K562 (cell line): ENCODE measurements at regions not wholly inside any gene's neighbourhood (a gene's known extent, or its start where the extent isn't known, plus 50 kb on each side); places are given as distances from the start of the nearest gene placed in this dataset.

ENCODE experiments used
- ATAC-seq: fragments of 200-7000 bp; cut with Tn5 transposase; 3 replicates; pipeline ENCODE4 v1.9.1; 2020; ENCODE audit warnings: moderate library complexity
- BruUV-seq: library from RNA; stranded (reverse); fragments of 400-500 nt; replicated peaks from 2 replicates; lab custom pipeline; 2021; lab: Mats Ljungman, UMichigan
- CTCF ChIA-PET: fragments of 300-600 bp; formaldehyde crosslinking; extraction: SDS; loops from one replicate; lab custom pipeline; 2021; ENCODE audit warnings: low intra/inter-chr PET ratio; lab: Yijun Ruan, JAX
- POLR2A ChIA-PET: fragments of 300-600, 350-650 bp; sonication (Branson Sonifier 250); formaldehyde crosslinking; extraction: SDS; loops from one replicate; lab custom pipeline; 2021; ENCODE audit warnings: antibody characterized with exemption, inconsistent platforms; lab: Yijun Ruan, JAX
- DNase-seq, 4 experiments: peaks; one replicate each; pipeline versions ENCODE4 v3.0.0 to v3.0.0-alpha.2; 2011 to 2018; ENCODE audit warnings: low spot score in 3 of 4, mixed read lengths in 3 of 4; ENCODE audit errors: extremely low read depth in 1 of 4
- FAIRE-seq: peaks from 2 replicates; lab custom pipeline; 2011; peaks lifted over from hg19 to GRCh38; lab: Jason Lieb, UNC
- H2AFZ ChIP-seq: 2 replicates; pipeline ENCODE4 v1.6.0; 2011; ENCODE audit warnings: low read depth, low read length, control low read depth, inconsistent platforms
- H3K27ac ChIP-seq: fragments of 200-600 bp; 3 replicates; pipeline ENCODE4 v1.8.0; 2011; ENCODE audit warnings: low read depth, mild to moderate bottlenecking, control low read depth, inconsistent platforms, low read length, moderate library complexity, mixed read lengths; ENCODE audit errors: extremely low read depth
- H3K27me3 ChIP-seq, 2 experiments: fragments of 300-600 bp in 1 of 2; 2 replicates in 1 of 2; 3 replicates in 1 of 2; pipeline versions ENCODE4 v1.6.0 to v1.8.0; 2011; ENCODE audit warnings: inconsistent platforms in 2 of 2, low read length in 2 of 2, mild to moderate bottlenecking in 1 of 2, mixed read lengths in 1 of 2, moderate library complexity in 1 of 2; ENCODE audit not compliant: control insufficient read depth in 2 of 2, insufficient read depth in 2 of 2
- H3K36me3 ChIP-seq: fragments of 300-600 bp; 3 replicates; pipeline ENCODE4 v1.8.0; 2011; ENCODE audit warnings: mild to moderate bottlenecking, low read length, inconsistent platforms; ENCODE audit not compliant: control insufficient read depth, insufficient read depth
- H3K4me1 ChIP-seq, 2 experiments: fragments of 200-600 bp in 1 of 2; replicated peaks in 1 of 2; 2 replicates in 1 of 2; 3 replicates in 1 of 2; pipeline versions ENCODE4 v1.5.1 to v1.8.0; 2011; ENCODE audit warnings: inconsistent platforms in 2 of 2, low read length in 2 of 2, mild to moderate bottlenecking in 1 of 2, mixed read lengths in 1 of 2, moderate library complexity in 1 of 2; ENCODE audit not compliant: control insufficient read depth in 2 of 2, insufficient read depth in 2 of 2
- H3K4me2 ChIP-seq: 2 replicates; pipeline ENCODE4 v1.6.1; 2011; ENCODE audit warnings: low read length, control low read depth, inconsistent platforms, mixed read lengths; ENCODE audit not compliant: insufficient read depth
- H3K4me3 ChIP-seq: fragments of 200-600 bp; sonication (generic), shearing (Covaris generic); 2 replicates; pipeline ENCODE4 v1.5.1; 2016; ENCODE audit warnings: control low read depth, inconsistent platforms
- H3K79me2 ChIP-seq: fragments of 200-600 bp; 3 replicates; pipeline ENCODE4 v1.8.0; 2011; ENCODE audit warnings: low read length, inconsistent platforms; ENCODE audit not compliant: control insufficient read depth, insufficient read depth
- H3K9ac ChIP-seq, 2 experiments: 2 replicates each; pipeline versions ENCODE4 v1.6.0 to v1.6.1; 2011; ENCODE audit warnings: low read depth in 2 of 2, low read length in 2 of 2, control low read depth in 1 of 2, inconsistent platforms in 1 of 2, mild to moderate bottlenecking in 1 of 2, mixed read lengths in 1 of 2; ENCODE audit not compliant: insufficient read depth in 1 of 2
- H3K9me1 ChIP-seq: one replicate; pipeline ENCODE4 v1.6.0; 2011; ENCODE audit warnings: inconsistent platforms, mild to moderate bottlenecking, low read length, moderate library complexity; ENCODE audit not compliant: control insufficient read depth, insufficient read depth
- H3K9me3 ChIP-seq: replicated peaks from 2 replicates; pipeline ENCODE4 v1.5.1; 2011; ENCODE audit warnings: low read depth, low read length, inconsistent platforms; ENCODE audit not compliant: control insufficient read depth, insufficient read depth
- H4K20me1 ChIP-seq: replicated peaks from 2 replicates; pipeline ENCODE4 v1.6.1; 2011; ENCODE audit warnings: low read length, inconsistent platforms, mixed read lengths; ENCODE audit not compliant: control insufficient read depth, insufficient read depth
- IFI16 ChIP-seq: fragments of 250-450 bp; sonication (Bioruptor Pico); IDR thresholded peaks from 2 replicates; pipeline ENCODE4 v2.1.2; 2022; ENCODE audit warnings: mild to moderate bottlenecking, inconsistent platforms
- IRF2 ChIP-seq: sonication (generic); formaldehyde crosslinking; IDR thresholded peaks from 2 replicates; pipeline ENCODE4 v1.8.1; 2022; ENCODE audit warnings: mild to moderate bottlenecking, missing genetic modification reagents
- MTA3 ChIP-seq: fragments of 450-650 bp; formaldehyde crosslinking; IDR thresholded peaks from 2 replicates; pipeline ENCODE4 v1.6.1; 2017; ENCODE audit warnings: mild to moderate bottlenecking, borderline replicate concordance
- ZNF143 ChIP-seq: sonication (generic); formaldehyde crosslinking; IDR thresholded peaks from 2 replicates; pipeline ENCODE4 v1.9.0; 2022; ENCODE audit warnings: mild to moderate bottlenecking, missing genetic modification reagents
- ZNF263 ChIP-seq: sonication (generic); formaldehyde crosslinking; IDR thresholded peaks from 2 replicates; pipeline ENCODE4 v1.8.0; 2022; ENCODE audit warnings: mild to moderate bottlenecking, missing genetic modification reagents, borderline replicate concordance
- WGBS: fragments of 100-300 bp; shearing (Covaris generic); methylation state at CpG from one replicate; pipeline ENCODE4 v1.1.6; 2016; ENCODE audit warnings: low coverage, mixed read lengths; ENCODE audit not compliant: insufficient coverage; ENCODE audit errors: missing lambda C conversion rate; 5-methylcytosine and 5-hydroxymethylcytosine counted together
- in situ Hi-C: fragments of 300-500 bp; cut with MboI; formaldehyde crosslinking; loops from 4 replicates; pipeline ENCODE4 v1.15.0; 2018; ENCODE audit warnings: inconsistent platforms, mixed read lengths
- intact Hi-C: fragments of 100-400 bp; cut with micrococcal nuclease; formaldehyde crosslinking; loops from 2 replicates; pipeline ENCODE4 v1.14.2; 2022
- TF ChIP-seq, protein P1 (sequence below), 2 experiments: IDR thresholded peaks in 1 of 2; conservative IDR thresholded peaks in 1 of 2; 2 replicates each; pipeline ENCODE4 v1.6.1; 2016; ENCODE audit warnings: low read depth in 2 of 2, mild to moderate bottlenecking in 1 of 2, missing compliant biosample characterization in 1 of 2, missing genetic modification characterization in 1 of 2, moderate library complexity in 1 of 2
- TF ChIP-seq, protein P2 (sequence below): fragments of 250-450 bp; sonication (Bioruptor Pico); IDR thresholded peaks from 2 replicates; pipeline ENCODE4 v1.4.0; 2020; ENCODE audit warnings: mild to moderate bottlenecking, moderate library complexity, borderline replicate concordance
- TF ChIP-seq, protein P3 (sequence below): sonication (generic); formaldehyde crosslinking; IDR thresholded peaks from 2 replicates; pipeline ENCODE4 v1.8.0; 2022; ENCODE audit warnings: mild to moderate bottlenecking, missing genetic modification reagents

DNA sequence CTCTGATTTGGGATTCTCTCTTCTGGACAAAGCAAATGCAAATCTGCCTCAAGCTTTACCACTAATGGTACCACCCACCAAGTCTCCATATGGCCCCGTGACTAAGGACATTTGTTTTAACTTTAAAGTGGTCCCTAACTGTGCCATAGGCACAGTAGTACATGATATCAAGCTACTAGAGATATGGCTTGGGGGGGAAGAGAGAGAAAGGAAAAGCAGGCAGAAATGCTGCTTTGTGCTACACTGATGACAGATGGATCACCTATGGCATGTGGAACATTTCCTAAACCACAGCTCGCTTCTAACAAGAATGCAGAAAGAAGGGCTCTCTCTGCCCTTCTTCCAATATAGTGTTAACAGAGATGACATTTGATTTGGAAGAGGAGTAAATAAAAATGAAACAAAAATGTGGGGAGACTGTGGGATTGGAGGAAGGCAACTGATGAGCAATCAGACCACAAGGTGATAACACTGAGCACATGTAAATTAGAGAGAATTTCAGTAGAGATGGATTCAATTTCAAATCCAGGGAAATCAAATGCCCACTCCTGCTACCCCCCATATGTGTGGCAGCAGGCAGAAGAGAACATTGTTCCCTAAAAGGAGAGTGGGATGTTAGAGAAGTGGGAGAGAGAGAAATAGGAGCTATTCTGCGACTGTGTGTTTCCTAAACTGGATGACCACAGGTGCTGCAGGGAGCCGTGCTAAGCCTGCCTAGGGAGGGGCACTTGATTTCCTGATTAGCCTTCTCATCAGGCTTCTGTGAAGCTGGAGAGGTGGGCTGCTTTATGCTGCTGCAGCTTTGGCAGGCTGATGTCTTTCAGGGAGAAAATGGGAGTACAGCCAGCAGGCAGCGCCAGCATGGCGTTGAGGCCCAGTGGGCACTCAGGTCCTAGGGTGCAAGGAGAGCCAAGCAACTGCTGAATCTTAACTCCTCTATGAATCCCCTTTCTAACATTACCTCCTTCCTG is 75.3 kb downstream of the ZNF648 start:
- no peak overlapping the region for H3K4me3 ChIP-seq
- H3K27me3 ChIP-seq: peaks cover 0 to 11% of the 10 kb centered on the region in 2 experiments; a peak in 2 of 5 replicates
- H3K36me3 ChIP-seq: no peaks in the 10 kb centered on the region
- no peak overlapping the region for H2AFZ ChIP-seq
- no peak for FAIRE-seq
- in situ Hi-C loops: no loop called here
- H4K20me1 ChIP-seq: no peaks in the 10 kb centered on the region
- no peaks in the 10 kb centered on the region for H3K9me3 ChIP-seq
- H3K4me2 ChIP-seq: no peak overlapping the region
- intact Hi-C loops: no loop called here
- no peak for DNase-seq
- H3K27ac ChIP-seq: no peak overlapping the region
- no peaks in the 10 kb centered on the region for H3K9me1 ChIP-seq
- WGBS: 0% methylated on average over 6 of the region's 6 CpGs
- TF ChIP-seq IFI16 (no peak), ZNF143 (CRISPR knock-in tag) (no peak), ZNF263 (CRISPR knock-in tag) (no peak), MTA3 (no peak), IRF2 (CRISPR knock-in tag) (no peak)
- TF ChIP-seq, protein P1, sequence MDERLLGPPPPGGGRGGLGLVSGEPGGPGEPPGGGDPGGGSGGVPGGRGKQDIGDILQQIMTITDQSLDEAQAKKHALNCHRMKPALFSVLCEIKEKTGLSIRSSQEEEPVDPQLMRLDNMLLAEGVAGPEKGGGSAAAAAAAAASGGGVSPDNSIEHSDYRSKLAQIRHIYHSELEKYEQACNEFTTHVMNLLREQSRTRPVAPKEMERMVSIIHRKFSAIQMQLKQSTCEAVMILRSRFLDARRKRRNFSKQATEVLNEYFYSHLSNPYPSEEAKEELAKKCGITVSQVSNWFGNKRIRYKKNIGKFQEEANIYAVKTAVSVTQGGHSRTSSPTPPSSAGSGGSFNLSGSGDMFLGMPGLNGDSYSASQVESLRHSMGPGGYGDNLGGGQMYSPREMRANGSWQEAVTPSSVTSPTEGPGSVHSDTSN (CRISPR knock-in tag; IDR thresholded peaks at IDR 0.05; ENCODE audit: low read depth): no peak
- TF ChIP-seq, protein P1 (tag; conservative IDR thresholded peaks at IDR 0.05; ENCODE audit: low read depth): no peak
- TF ChIP-seq, protein P2, sequence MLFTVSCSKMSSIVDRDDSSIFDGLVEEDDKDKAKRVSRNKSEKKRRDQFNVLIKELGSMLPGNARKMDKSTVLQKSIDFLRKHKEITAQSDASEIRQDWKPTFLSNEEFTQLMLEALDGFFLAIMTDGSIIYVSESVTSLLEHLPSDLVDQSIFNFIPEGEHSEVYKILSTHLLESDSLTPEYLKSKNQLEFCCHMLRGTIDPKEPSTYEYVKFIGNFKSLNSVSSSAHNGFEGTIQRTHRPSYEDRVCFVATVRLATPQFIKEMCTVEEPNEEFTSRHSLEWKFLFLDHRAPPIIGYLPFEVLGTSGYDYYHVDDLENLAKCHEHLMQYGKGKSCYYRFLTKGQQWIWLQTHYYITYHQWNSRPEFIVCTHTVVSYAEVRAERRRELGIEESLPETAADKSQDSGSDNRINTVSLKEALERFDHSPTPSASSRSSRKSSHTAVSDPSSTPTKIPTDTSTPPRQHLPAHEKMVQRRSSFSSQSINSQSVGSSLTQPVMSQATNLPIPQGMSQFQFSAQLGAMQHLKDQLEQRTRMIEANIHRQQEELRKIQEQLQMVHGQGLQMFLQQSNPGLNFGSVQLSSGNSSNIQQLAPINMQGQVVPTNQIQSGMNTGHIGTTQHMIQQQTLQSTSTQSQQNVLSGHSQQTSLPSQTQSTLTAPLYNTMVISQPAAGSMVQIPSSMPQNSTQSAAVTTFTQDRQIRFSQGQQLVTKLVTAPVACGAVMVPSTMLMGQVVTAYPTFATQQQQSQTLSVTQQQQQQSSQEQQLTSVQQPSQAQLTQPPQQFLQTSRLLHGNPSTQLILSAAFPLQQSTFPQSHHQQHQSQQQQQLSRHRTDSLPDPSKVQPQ: no peak
- TF ChIP-seq, protein P3, sequence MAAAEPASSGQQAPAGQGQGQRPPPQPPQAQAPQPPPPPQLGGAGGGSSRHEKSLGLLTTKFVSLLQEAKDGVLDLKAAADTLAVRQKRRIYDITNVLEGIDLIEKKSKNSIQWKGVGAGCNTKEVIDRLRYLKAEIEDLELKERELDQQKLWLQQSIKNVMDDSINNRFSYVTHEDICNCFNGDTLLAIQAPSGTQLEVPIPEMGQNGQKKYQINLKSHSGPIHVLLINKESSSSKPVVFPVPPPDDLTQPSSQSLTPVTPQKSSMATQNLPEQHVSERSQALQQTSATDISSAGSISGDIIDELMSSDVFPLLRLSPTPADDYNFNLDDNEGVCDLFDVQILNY: no peak
- POLR2A ChIA-PET: no interaction called here
- H3K79me2 ChIP-seq: no peaks in the 10 kb centered on the region
- no peak for ATAC-seq
- CTCF ChIA-PET: no interaction called here
- no TSS peak for BruUV-seq
- H3K9ac ChIP-seq: no peak overlapping the region
- H3K4me1 ChIP-seq: no peaks in the 10 kb centered on the region
